LoVo (cell line): ENCODE measurements at regions not wholly inside any gene's neighbourhood (a gene's known extent, or its start where the extent isn't known, plus 50 kb on each side); places are given as distances from the start of the nearest gene placed in this dataset.

Experiments
- DNase-seq: peaks from one replicate; pipeline ENCODE4 v3.0.0-alpha.2; 2016; ENCODE audit warnings: low spot score

GRCh38 chr5:115686738-115687074 is 60.9 kb upstream of the TMED7 start:
- no peak for DNase-seq

- DNase-seq, result no peak
Measured at GRCh38 chr5:115686051-115686737, 60.4 kb upstream of the TMED7 start.

GRCh38 chr5:115685490-115685889 is 59.7 kb upstream of the TMED7 start:
- DNase-seq, result no peak

- DNase-seq, result no peak
Measured at GRCh38 chr5:115684513-115685037, 58.7 kb upstream of the TMED7 start.

- DNase-seq, result no peak
Measured at GRCh38 chr5:115683081-115683480, 57.2 kb upstream of the TMED7 start.
